SW480 (cell line): ENCODE measurements at regions not wholly inside any gene's neighbourhood (a gene's known extent, or its start where the extent isn't known, plus 50 kb on each side); places are given as distances from the start of the nearest gene placed in this dataset.
"Not testable (repeated sequence)": the region's sequence is repeated elsewhere in the genome, so short reads cannot be mapped to it uniquely, and the experiment has no call there.

Experiments
- DNase-seq: peaks from one replicate; pipeline ENCODE4 v3.0.0-alpha.2; 2016; ENCODE audit warnings: low spot score

GRCh38 chr2:240240017-240240734 lies 99.7 kb upstream of the OTOS start:
- DNase-seq, result no peak

DNA sequence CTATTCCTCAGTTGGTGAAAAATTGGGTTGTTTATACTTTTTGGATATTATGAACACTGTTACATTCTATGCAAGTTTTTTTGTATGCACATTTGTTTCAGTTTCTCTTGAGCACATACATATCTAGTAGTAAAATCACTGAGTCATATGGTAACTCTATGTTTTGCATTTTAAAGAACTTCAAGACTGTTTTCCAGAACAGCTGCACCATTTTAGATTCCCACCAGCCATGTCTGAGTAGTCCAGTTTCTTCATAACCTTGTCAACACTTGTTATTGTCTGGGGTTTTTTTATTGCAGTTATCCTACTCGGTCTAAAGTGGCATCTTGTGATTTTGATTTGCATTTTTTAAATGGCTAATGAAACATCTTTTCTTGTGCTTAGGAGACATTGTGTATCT lies 100.3 kb upstream of the OTOS start:
- no peak for DNase-seq

- DNase-seq, result no peak
These were observed 101.1 kb upstream of the OTOS start for GRCh38 chr2:240241572-240241971.

GRCh38 chr2:240243049-240243448 lies 102.6 kb upstream of the OTOS start:
- not testable (repeated sequence) for DNase-seq

- no peak for DNase-seq
These were observed 104.1 kb upstream of the OTOS start for GRCh38 chr2:240244543-240244942.

GRCh38 chr2:240245184-240245583 lies 104.7 kb upstream of the OTOS start:
- DNase-seq, result no peak

- no peak for DNase-seq
These were observed 105.2 kb upstream of the OTOS start for GRCh38 chr2:240245706-240246105.

DNA sequence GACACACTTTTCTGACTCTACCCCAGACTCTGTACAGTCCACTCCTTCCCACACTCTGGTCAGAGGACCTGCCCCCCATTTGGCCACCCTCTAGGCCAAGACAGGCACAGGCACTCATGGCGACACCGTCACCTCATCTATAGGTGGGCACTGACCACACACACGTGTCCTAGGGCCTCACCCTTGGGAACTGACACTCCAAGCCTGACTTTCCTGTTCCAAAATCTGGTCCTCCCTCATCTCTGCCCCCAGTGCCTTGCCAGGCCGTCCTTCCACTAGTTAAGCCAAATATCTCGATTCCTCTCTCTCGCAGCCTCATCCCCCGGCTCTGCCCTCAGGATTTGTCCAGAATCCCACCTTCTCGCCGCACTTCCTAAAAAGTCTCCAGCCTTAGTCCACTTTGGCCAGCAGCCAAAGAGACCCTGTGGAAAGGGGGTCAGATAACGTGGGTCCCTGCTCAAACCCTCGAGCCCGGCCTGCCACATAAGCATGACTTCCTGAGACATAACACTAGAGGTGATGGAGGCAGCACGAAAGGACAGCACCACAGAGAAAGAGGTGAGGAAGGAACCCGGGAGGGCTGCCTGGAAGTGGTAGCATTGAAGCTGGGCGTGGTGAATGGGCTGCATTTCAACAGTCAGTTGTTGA lies 105.8 kb upstream of the OTOS start:
- DNase-seq, result no peak

DNA sequence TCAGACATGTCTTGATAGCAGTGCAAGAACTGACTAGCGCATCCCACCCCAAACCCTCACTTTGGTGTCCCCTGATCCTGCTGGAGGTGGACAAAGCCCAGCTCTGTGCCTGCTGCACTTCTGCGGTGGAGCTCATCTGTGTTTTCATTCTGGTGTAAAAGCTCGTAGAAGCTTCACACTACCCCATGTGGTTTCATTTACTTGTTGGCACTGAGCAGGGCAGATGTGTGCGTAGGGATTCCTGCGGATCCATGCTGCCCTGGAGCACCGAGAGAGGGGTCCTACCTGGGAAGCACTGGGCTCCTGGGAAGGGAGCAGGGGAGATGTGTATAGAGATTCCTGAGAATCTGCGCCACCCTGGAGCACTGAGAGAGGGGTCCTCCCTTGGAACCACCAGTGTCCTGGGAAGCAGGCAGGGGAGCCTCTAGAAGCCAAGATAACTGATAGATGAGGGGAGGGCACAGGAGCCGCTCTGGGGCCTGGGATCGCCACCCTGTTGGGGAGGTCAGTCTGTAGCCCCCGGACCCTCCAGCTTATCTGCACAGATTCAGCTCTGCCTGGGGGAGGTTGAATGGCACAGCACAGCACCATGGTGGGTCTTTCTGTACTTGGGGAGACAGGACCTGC lies 106.9 kb upstream of the OTOS start:
- DNase-seq, result no peak

- DNase-seq, result no peak
These were observed 107.6 kb upstream of the OTOS start for GRCh38 chr2:240247868-240248720.

DNA sequence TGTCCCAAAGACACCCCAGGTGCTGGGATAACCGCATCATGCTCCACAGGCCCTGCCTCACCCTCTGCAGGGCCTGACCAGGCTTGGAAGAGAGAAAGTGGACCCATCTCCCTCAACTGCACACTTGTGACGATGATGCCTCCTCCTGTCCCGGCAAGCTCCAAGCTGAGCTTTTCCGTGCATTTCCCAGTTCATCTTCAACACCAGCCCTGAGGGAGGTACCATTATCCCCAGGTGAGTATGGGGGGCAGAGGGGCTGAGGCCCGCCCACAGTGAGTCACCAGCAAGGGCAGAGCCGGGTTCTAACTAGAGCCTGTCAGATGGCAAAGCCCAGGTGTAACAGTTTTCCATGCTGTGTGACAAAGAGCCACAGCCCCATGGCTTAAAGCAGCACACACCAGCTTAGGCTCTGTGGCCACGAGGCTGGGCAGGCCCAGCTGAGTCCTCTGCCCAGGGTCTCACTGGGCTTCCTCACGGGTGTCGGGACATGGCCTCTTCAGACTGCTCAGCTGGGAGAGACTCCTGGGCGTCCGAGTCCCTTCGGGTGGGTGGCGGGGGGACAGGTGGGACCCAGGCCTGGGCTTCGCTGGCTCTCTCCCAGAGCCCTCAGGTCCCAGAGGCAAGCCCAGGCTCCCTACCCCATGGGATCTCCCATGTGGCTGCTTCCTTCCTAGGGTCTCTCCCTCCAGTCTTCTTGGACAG lies 108.4 kb upstream of the OTOS start:
- no peak for DNase-seq

DNA sequence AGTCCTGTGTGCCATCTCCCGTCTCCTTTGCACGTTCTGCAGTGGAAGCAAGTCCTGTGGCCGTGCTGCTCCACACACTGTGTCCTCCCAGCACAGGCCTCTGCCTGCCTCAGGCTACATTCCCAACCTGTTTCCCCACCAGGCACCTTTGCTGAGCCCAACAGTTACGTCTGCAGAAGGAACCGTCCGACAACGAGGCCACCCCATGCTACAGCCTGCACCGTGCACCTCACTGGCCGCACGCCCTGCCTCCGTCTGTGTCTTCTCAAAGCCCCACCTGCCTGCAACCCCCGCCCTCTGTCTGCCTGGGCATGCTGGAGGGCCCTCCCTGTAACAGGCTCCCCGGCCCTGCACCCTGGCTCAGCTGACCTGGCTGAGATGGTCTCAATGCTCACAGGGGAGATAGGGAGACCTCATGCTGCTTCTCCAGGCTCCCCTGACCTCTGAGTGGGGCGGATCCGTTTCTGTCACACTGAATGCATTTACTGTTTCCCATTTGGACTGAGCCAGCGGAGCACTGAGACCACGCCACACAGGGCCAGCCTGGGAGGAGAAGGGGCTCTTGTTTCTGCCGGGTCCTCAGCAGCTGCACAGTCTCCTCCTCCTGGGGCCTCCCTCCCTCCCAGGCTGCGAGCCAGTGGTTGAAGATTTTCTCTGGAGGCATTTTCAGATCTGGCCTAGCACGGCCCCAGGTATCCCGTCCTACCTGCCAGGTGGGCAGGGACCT lies 109.1 kb upstream of the OTOS start:
- no peak for DNase-seq

DNA sequence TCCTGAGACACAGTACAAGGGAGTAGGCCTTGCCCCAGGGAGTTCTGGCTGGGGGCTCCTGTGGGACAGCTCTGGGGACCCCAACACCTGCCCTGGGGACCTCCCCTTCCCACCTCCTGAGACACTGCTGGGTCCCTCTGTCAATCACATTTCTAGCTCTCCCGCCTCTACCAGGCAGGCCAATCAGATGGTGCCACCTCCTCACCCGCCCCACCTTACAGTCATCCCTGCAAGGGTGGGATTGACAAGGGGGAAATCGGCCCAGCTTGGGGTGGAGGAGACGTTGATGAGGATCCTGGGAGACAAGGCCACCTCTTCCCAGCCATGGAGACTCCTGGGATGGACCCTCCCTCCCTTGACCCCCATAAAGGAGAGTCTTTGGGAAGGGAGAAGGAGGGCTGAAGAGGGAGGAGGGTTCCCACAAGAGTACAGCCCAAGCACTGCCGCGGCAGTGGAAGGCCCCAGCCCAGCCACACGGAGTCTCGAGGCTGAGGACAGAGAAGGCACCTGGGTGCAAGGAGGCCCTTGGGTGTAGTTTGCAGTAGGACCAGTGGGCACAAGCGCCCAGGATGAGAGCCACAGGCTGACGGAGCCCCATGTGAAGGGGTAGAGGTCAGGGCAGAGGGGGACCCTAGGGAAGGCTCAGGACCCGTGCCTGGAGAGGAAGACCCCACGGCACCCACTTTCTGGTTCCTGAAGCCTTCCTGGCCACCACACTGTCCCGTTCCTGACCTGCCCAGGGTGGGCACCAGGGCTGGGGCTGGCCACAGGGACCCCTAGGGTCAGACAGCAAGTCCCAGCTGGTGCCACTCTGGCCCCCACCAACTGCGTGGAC lies 109.9 kb upstream of the OTOS start:
- DNase-seq, result no peak

GRCh38 chr2:240250985-240251847 lies 110.8 kb upstream of the OTOS start:
- DNase-seq, result peak; percentile 90

DNA sequence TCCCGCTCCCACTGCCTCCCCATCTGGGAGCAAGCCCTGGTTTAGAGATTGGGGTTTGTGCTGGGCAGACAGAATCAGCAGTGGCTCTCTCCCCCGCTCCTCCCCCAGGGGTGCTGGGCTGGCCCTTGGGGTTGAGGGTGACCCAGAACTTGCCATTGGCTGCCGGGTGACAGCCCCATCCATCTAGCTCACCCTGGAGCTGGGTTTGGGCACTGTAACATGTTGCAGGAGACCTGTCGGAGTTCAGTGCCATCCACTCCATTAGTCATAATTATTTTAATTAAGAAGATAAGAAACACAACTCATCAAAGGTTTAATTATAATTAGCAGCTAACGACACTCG lies 111.4 kb upstream of the OTOS start:
- DNase-seq, result no peak

- DNase-seq, result no peak
These were observed 111.9 kb upstream of the OTOS start for GRCh38 chr2:240252191-240252871.

GRCh38 chr2:240252872-240253511 lies 112.5 kb upstream of the OTOS start:
- no peak for DNase-seq

DNA sequence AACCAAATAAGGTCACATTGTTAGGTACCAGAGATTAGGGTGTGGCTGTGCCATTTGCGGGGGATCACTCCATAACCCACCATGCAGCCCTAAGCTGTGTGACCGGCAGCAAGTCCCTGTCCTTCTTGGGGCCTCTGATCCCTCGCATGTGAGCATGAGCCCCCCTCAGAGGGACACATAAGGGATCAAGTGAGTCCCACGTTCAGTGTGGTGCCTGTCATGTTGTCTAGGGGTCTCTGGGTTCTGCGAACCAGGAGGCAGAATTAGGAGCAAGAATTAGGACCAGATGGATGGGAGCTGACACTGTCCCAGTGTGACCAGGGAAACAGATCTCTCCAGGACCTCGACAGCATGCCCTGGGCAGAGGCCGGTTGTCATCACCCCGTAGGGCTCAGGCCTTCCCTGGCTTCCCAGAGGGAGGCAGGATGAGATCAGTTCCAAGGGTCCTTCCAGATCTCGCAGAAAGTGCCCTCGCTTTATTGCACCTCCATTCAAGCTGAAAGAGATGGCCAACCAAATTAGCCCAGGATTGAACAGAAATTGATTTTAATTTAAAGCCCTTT lies 113.2 kb upstream of the OTOS start:
- no peak for DNase-seq
